Uterus (tissue), 3 donors: ENCODE measurements at regions not wholly inside any gene's neighbourhood (a gene's known extent, or its start where the extent isn't known, plus 50 kb on each side); places are given as distances from the start of the nearest gene placed in this dataset.

Experiments used
- DNase-seq, 2 donors: peaks; one replicate each; pipeline ENCODE4 v3.0.0-alpha.2; 2019 to 2020
- H3K27ac ChIP-seq, 2 donors: fragments of 200-600 bp; sonication (generic); 1 replicate in 1 of 2; 2 replicates in 1 of 2; pipeline ENCODE4 v1.5.1; 2016 to 2018
- H3K27me3 ChIP-seq, 2 donors: fragments of 200-600 bp; sonication (generic); one replicate each; pipeline ENCODE4 v1.5.1; 2018 to 2019; ENCODE audit warnings: control low read depth in 1 of 2
- H3K36me3 ChIP-seq, 2 donors: fragments of 200-600 bp; sonication (generic); one replicate each; pipeline ENCODE4 v1.5.1; 2019; ENCODE audit warnings: control low read depth in 1 of 2
- H3K4me1 ChIP-seq, 2 donors: fragments of 200-600 bp; sonication (generic); one replicate each; pipeline ENCODE4 v1.5.1; 2018 to 2019; ENCODE audit warnings: control low read depth in 1 of 2
- H3K4me3 ChIP-seq, 2 donors: fragments of 200-600 bp; sonication (generic); 1 replicate in 1 of 2; 2 replicates in 1 of 2; pipeline ENCODE4 v1.5.1; 2018 to 2019; ENCODE audit warnings: mild to moderate bottlenecking in 1 of 2
- H3K9me3 ChIP-seq, 2 donors: fragments of 200-600 bp; sonication (generic); one replicate each; pipeline ENCODE4 v1.5.1; 2019; ENCODE audit warnings: control low read depth in 1 of 2
- POLR2A ChIP-seq, 2 donors: fragments of 450-650 bp; IDR thresholded peaks; one replicate each; pipeline ENCODE4 v1.6.1; 2016; ENCODE audit warnings: antibody characterized with exemption in 2 of 2, mild to moderate bottlenecking in 1 of 2, moderate library complexity in 1 of 2
- intact Hi-C: fragments of 100-400 bp; cut with DNase I; formaldehyde crosslinking; loops from one replicate; pipeline ENCODE4 v1.15.1; 2023; ENCODE audit warnings: low total_unique reads
- TF ChIP-seq, protein P1 (sequence below), 4 experiments: fragments of 200-600 bp in 2 of 4; fragments of 450-650 bp in 2 of 4; sonication (generic) in 2 of 4; IDR thresholded peaks; one replicate each; pipeline ENCODE4 v1.5.1; 2016 to 2019; ENCODE audit warnings: antibody characterized with exemption in 4 of 4, mild to moderate bottlenecking in 2 of 4, moderate library complexity in 1 of 4
- donor health status: DM: yes; HTN: yes; CAD: no.

DNA sequence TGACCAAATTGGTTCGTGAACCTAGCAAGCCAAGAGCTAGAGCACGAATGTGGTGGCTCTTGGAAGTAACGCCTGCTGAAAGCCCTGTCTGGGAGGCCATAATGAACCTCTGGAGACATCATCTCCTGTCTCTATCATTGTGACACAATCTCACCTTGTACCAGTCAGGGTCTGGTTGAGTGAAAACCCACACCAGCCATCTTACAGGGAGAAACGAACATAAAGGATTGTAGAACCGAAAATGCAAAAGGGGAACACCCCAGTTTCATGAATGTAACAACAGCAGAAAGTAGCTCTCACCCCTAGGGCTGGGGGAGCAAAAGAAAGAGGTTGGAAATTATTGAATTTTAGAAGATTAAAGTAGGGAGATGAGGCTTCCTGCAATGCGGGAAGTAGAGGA, 50.9 kb upstream of the TAB2 start:
- intact Hi-C loops = no loop called here
- no peak for TF ChIP-seq POLR2A (IDR thresholded peaks at IDR 0.05)
- TF ChIP-seq, protein P1, sequence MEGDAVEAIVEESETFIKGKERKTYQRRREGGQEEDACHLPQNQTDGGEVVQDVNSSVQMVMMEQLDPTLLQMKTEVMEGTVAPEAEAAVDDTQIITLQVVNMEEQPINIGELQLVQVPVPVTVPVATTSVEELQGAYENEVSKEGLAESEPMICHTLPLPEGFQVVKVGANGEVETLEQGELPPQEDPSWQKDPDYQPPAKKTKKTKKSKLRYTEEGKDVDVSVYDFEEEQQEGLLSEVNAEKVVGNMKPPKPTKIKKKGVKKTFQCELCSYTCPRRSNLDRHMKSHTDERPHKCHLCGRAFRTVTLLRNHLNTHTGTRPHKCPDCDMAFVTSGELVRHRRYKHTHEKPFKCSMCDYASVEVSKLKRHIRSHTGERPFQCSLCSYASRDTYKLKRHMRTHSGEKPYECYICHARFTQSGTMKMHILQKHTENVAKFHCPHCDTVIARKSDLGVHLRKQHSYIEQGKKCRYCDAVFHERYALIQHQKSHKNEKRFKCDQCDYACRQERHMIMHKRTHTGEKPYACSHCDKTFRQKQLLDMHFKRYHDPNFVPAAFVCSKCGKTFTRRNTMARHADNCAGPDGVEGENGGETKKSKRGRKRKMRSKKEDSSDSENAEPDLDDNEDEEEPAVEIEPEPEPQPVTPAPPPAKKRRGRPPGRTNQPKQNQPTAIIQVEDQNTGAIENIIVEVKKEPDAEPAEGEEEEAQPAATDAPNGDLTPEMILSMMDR (IDR thresholded peaks at IDR 0.05) = no peak
- Histone ChIP-seq H3K4me3 (no peak overlapping the region), H3K9me3 (no peaks in the 10 kb centered on the region), H3K4me1 (no peaks in the 10 kb centered on the region), H3K36me3 (no peaks in the 10 kb centered on the region), H3K27me3 (no peaks in the 10 kb centered on the region), H3K27ac (no peak overlapping the region)
- no peak for DNase-seq

DNA sequence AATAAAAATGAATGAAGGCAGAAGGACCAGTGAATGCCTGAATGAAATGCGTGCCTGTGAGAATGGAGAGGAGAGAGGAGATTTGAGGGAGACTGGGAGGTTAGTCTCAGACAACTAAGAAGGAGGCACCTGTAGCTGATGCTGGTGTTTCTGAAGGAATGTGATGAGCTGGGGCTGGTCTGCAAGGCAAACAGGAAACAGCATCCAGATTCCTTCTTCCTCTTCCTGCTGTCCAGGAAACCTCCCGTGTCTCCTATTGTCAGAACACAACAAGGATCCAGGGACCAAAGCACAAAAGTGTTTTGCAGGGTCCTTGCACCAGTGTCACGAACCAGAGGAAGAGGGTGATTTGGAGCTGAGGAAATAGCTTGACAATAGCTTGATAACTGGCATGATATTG, 50.4 kb upstream of the TAB2 start:
- no peaks in the 10 kb centered on the region for H3K36me3 ChIP-seq
- DNase-seq = no peak
- no peak for TF ChIP-seq POLR2A (IDR thresholded peaks at IDR 0.05)
- TF ChIP-seq, protein P1 (IDR thresholded peaks at IDR 0.05) = no peak
- intact Hi-C loops = no loop called here
- H3K4me3 ChIP-seq = no peak overlapping the region
- H3K27me3 ChIP-seq = no peaks in the 10 kb centered on the region
- H3K9me3 ChIP-seq = no peaks in the 10 kb centered on the region
- H3K27ac ChIP-seq = no peak overlapping the region
- no peaks in the 10 kb centered on the region for H3K4me1 ChIP-seq

DNA sequence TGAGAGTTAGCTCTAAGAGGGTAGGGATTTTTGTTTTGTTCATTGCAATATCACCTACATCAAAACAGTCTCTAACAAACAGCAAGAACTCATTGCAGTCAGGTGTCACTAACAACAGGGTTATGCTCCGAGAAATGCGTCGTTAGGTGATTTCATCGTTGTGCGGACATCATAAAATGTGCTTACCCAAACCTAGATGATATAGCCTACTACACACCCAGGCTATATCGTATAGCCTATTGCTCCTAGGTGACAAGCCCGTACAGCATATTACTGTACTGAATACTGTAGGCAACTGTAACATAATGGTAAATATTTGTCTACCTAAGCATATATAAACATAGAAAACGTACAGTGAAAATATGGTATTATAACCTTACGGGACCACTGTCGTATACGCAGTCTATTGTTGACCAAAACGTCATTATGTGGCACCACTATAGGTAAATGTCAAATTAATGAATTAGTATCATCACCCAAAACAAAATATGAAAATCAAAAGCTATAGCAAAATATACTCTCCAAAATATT, 49.9 kb upstream of the TAB2 start:
- H3K27ac ChIP-seq = no peak overlapping the region
- no peaks in the 10 kb centered on the region for H3K27me3 ChIP-seq
- H3K36me3 ChIP-seq = no peaks in the 10 kb centered on the region
- H3K9me3 ChIP-seq = no peaks in the 10 kb centered on the region
- no peak for TF ChIP-seq POLR2A (IDR thresholded peaks at IDR 0.05)
- TF ChIP-seq, protein P1 (IDR thresholded peaks at IDR 0.05) = no peak
- H3K4me1 ChIP-seq = no peaks in the 10 kb centered on the region
- DNase-seq = no peak
- H3K4me3 ChIP-seq = no peak overlapping the region
- intact Hi-C loops = no loop called here
